ENCODE measurements at regions not wholly inside any gene's neighbourhood (a gene's known extent, or its start where the extent isn't known, plus 50 kb on each side); places are given as distances from the start of the nearest gene placed in this dataset.
"Not testable (repeated sequence)": the region's sequence is repeated elsewhere in the genome, so short reads cannot be mapped to it uniquely, and the experiment has no call there.

DNA sequence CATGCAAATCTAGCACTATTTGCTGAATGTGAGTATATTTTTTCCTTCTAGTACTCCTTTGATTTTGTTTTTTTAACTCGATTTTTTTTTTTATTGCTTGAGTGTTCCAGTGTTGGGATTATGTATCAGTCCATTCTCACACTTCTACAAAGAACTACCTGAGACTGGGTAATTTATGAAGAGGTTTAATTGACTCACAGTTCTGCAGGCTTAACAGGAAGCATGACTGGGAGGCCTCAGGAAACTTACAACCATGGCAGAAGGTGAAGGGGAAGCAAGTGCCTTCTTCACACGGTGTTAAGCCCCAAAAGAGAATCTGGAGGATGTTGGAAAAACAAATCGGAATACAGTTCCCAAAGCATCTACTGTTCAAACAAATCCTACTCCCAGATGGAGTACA lies 69.1 kb downstream of the ZNF518B start:
- not testable (repeated sequence) for H3K4me1 Mint-ChIP-seq (ENCODE audit: low read depth); H3K9me3 Mint-ChIP-seq (ENCODE audit: low read depth); H3K27ac Mint-ChIP-seq (ENCODE audit: unreplicated experiment); DNase-seq (ENCODE audit: low spot score); H3K36me3 Mint-ChIP-seq (ENCODE audit: low read depth); H3K4me3 Mint-ChIP-seq (ENCODE audit: unreplicated experiment)
- peaks cover 18% of the 10 kb centered on the region for H3K27me3 Mint-ChIP-seq (ENCODE audit: low read depth)

DNA sequence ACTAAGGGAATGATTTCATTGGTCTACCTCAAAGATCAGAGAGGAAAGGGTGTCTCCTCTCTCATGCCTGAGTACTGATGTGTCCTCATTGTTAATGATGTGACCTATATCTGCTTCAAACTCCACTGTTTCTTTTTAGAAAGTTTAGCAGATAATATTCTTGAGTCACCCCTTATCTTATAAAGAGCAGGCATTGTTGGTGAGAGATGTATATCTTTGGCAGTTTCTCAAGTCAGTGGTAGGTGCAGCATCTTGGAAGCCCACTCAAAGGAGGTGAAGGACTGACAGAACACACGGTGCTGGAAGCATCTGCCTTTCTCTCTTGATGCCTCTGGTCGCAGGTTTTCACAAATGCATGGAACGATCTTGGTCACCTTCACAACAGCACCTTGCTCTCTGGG lies 71.2 kb downstream of the ZNF518B start:
- Mint-ChIP-seq H3K4me3 (ENCODE audit: unreplicated experiment) (no peak overlapping the region), H3K4me1 (ENCODE audit: low read depth) (no peaks in the 10 kb centered on the region), H3K27ac (ENCODE audit: unreplicated experiment) (no peak overlapping the region), H3K27me3 (ENCODE audit: low read depth) (peaks cover 25% of the 10 kb centered on the region), H3K36me3 (ENCODE audit: low read depth) (no peaks in the 10 kb centered on the region), H3K9me3 (ENCODE audit: low read depth) (no peaks in the 10 kb centered on the region)
- DNase-seq (ENCODE audit: low spot score), result no peak
- TF ChIP-seq, protein P1, sequence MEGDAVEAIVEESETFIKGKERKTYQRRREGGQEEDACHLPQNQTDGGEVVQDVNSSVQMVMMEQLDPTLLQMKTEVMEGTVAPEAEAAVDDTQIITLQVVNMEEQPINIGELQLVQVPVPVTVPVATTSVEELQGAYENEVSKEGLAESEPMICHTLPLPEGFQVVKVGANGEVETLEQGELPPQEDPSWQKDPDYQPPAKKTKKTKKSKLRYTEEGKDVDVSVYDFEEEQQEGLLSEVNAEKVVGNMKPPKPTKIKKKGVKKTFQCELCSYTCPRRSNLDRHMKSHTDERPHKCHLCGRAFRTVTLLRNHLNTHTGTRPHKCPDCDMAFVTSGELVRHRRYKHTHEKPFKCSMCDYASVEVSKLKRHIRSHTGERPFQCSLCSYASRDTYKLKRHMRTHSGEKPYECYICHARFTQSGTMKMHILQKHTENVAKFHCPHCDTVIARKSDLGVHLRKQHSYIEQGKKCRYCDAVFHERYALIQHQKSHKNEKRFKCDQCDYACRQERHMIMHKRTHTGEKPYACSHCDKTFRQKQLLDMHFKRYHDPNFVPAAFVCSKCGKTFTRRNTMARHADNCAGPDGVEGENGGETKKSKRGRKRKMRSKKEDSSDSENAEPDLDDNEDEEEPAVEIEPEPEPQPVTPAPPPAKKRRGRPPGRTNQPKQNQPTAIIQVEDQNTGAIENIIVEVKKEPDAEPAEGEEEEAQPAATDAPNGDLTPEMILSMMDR (IDR thresholded peaks at IDR 0.05), result no peak

DNA sequence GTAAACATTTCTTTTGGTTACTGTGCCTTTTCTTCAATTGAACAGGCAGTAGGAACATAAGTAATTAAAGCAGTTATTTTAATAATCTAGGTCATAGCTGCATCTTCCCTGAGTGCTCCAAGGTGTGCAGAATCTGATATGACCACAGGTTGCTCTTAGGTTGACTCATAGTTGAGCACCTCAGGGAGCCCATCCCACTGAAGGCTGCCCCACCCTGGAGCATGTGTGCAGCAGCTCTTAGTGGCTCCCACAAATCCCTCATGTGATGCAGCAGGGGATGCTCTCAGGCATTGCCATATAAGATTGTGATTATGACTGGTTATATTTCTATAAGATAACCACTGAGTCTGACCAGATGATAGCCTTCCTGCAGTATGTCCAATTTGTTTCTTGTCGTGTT lies 72.3 kb downstream of the ZNF518B start:
- TF ChIP-seq, protein P1 (IDR thresholded peaks at IDR 0.05), result no peak
- H3K4me1 Mint-ChIP-seq (ENCODE audit: low read depth), result no peaks in the 10 kb centered on the region
- no peaks in the 10 kb centered on the region for H3K36me3 Mint-ChIP-seq (ENCODE audit: low read depth)
- H3K27ac Mint-ChIP-seq (ENCODE audit: unreplicated experiment), result no peak overlapping the region
- no peak for DNase-seq (ENCODE audit: low spot score)
- peaks cover 22% of the 10 kb centered on the region for H3K27me3 Mint-ChIP-seq (ENCODE audit: low read depth)
- no peak overlapping the region for H3K4me3 Mint-ChIP-seq (ENCODE audit: unreplicated experiment)
- no peaks in the 10 kb centered on the region for H3K9me3 Mint-ChIP-seq (ENCODE audit: low read depth)

DNA sequence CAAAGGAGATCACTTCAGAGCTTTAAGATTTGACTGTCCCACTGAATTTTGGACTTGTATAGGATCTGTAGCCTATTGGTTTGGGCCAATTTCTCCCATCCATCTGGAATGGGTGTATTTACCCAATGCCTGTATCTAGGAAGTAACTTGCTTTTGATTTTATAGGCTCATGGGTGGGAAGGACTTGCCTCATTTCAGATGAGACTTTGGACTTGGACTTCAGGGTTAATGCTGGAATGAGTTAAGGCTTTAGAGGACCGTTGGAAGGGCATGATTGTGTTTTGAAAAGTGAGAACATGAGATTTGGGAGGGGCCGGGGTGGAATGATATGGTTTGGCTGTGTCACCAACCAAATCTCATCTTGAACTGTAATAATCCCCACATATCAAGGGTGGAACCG lies 73.8 kb downstream of the ZNF518B start:
- Mint-ChIP-seq H3K36me3 (ENCODE audit: low read depth) (no peaks in the 10 kb centered on the region), H3K4me3 (ENCODE audit: unreplicated experiment) (no peak overlapping the region), H3K27ac (ENCODE audit: unreplicated experiment) (no peak overlapping the region), H3K9me3 (ENCODE audit: low read depth) (no peaks in the 10 kb centered on the region), H3K4me1 (ENCODE audit: low read depth) (no peaks in the 10 kb centered on the region), H3K27me3 (ENCODE audit: low read depth) (peaks cover 21% of the 10 kb centered on the region)
- TF ChIP-seq, protein P1 (IDR thresholded peaks at IDR 0.05), result no peak
- DNase-seq (ENCODE audit: low spot score), result no peak

DNA sequence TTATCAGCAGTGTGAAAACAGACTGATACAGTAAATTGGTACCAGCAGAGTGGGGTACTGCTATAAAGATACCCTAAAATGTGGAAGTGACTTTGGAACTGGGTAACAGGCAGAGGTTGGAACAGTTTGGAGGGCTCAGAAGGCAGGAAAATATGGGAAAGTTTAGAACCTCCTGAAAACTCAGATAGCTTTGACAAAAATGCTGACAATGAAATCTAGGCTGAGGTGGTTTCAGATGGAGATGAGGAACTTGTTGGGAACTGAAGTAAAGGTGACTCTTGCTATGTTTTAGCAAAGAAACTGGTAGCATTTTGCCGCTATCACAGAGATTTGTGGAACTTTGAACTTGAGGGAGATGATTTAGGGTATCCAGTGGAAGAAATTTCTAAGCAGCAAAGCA lies 75.1 kb downstream of the ZNF518B start:
- peaks cover 16% of the 10 kb centered on the region for H3K27me3 Mint-ChIP-seq (ENCODE audit: low read depth)
- not testable (repeated sequence) for H3K9me3 Mint-ChIP-seq (ENCODE audit: low read depth); H3K36me3 Mint-ChIP-seq (ENCODE audit: low read depth); H3K4me1 Mint-ChIP-seq (ENCODE audit: low read depth); H3K4me3 Mint-ChIP-seq (ENCODE audit: unreplicated experiment); DNase-seq (ENCODE audit: low spot score); H3K27ac Mint-ChIP-seq (ENCODE audit: unreplicated experiment)

DNA sequence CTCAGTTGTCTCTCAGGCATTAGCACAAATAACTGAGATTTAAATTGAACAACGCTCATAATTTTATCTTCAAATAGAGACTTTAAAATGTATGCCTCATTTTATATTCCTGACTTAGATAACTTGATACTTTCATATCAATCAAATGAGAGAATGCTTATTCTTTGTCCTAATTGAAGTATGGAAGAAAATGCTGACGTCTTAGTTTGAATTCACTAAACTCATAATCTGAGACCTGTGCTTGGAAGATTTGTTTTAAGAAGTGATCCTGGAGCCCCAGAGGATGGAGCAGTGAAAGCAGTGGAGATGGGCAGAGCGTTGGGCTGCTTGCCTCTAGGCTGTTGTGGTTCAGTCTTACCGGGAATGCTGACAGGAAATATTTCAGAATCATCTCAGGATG lies 76.1 kb downstream of the ZNF518B start:
- DNase-seq (ENCODE audit: low spot score), result no peak
- Mint-ChIP-seq H3K9me3 (ENCODE audit: low read depth) (no peaks in the 10 kb centered on the region), H3K4me1 (ENCODE audit: low read depth) (no peaks in the 10 kb centered on the region), H3K36me3 (ENCODE audit: low read depth) (no peaks in the 10 kb centered on the region), H3K27ac (ENCODE audit: unreplicated experiment) (no peak overlapping the region), H3K27me3 (ENCODE audit: low read depth) (peaks cover 16% of the 10 kb centered on the region), H3K4me3 (ENCODE audit: unreplicated experiment) (no peak overlapping the region)
- TF ChIP-seq, protein P1 (IDR thresholded peaks at IDR 0.05), result no peak

Measured in chondrocyte (in vitro differentiated cells).